H9 (cell line): ENCODE measurements at regions not wholly inside any gene's neighbourhood (a gene's known extent, or its start where the extent isn't known, plus 50 kb on each side); places are given as distances from the start of the nearest gene placed in this dataset.

Experiments used
- DNase-seq: peaks from one replicate; pipeline ENCODE4 v3.0.0-alpha.2; 2017
- H2AFZ ChIP-seq: one replicate; pipeline ENCODE4 v1.6.1; 2013; ENCODE audit warnings: mild to moderate bottlenecking, low read length, control low read depth, moderate library complexity
- H2AK5ac ChIP-seq: 2 replicates; pipeline ENCODE4 v1.6.1; 2013; ENCODE audit warnings: low read length, control low read depth, mixed read lengths; ENCODE audit not compliant: insufficient read length
- H2BK120ac ChIP-seq: one replicate; pipeline ENCODE4 v1.6.1; 2013; ENCODE audit warnings: low read depth, mild to moderate bottlenecking, low read length, control low read depth, inconsistent platforms; ENCODE audit not compliant: poor library complexity, severe bottlenecking
- H2BK12ac ChIP-seq: 2 replicates; pipeline ENCODE4 v1.6.1; 2013; ENCODE audit warnings: low read length, control low read depth, mixed read lengths, low read depth; ENCODE audit not compliant: insufficient read length
- H2BK15ac ChIP-seq: 2 replicates; pipeline ENCODE4 v1.6.1; 2013; ENCODE audit warnings: low read depth, low read length, control low read depth
- H2BK20ac ChIP-seq: one replicate; pipeline ENCODE4 v1.6.1; 2013; ENCODE audit warnings: low read depth, mild to moderate bottlenecking, low read length, control low read depth, inconsistent platforms; ENCODE audit not compliant: poor library complexity, severe bottlenecking
- H2BK5ac ChIP-seq: 2 replicates; pipeline ENCODE4 v1.6.1; 2013; ENCODE audit warnings: low read length, control low read depth, mixed read lengths; ENCODE audit not compliant: insufficient read length
- H3K14ac ChIP-seq: 2 replicates; pipeline ENCODE4 v1.6.1; 2013; ENCODE audit warnings: low read length, control low read depth; ENCODE audit not compliant: insufficient read depth
- H3K18ac ChIP-seq: 2 replicates; pipeline ENCODE4 v1.6.1; 2013; ENCODE audit warnings: low read depth, mild to moderate bottlenecking, mixed read lengths, low read length, control low read depth; ENCODE audit not compliant: insufficient read length
- H3K23ac ChIP-seq: 2 replicates; pipeline ENCODE4 v1.6.1; 2013; ENCODE audit warnings: low read length, control low read depth, mixed read lengths, low read depth; ENCODE audit not compliant: insufficient read length
- H3K23me2 ChIP-seq: 2 replicates; pipeline ENCODE4 v1.6.1; 2013; ENCODE audit warnings: low read depth, mild to moderate bottlenecking, mixed read lengths, low read length, control low read depth; ENCODE audit not compliant: insufficient read length, poor library complexity, severe bottlenecking
- H3K27ac ChIP-seq: 2 replicates; pipeline ENCODE4 v1.5.1; 2013; ENCODE audit warnings: low read length, control low read depth, mixed read lengths, low read depth; ENCODE audit not compliant: insufficient read length
- H3K27me3 ChIP-seq: 2 replicates; pipeline ENCODE4 v1.6.1; 2013; ENCODE audit warnings: low read length, control low read depth, inconsistent platforms; ENCODE audit not compliant: insufficient read depth
- H3K4ac ChIP-seq: 2 replicates; pipeline ENCODE4 v1.6.1; 2013; ENCODE audit warnings: low read depth, mild to moderate bottlenecking, control low read depth, inconsistent platforms, low read length, moderate library complexity
- H3K4me1 ChIP-seq: 2 replicates; pipeline ENCODE4 v1.6.1; 2013; ENCODE audit warnings: low read length, control low read depth, inconsistent platforms; ENCODE audit not compliant: insufficient read depth
- H3K4me2 ChIP-seq: 2 replicates; pipeline ENCODE4 v1.6.1; 2013; ENCODE audit warnings: low read length, control low read depth, mixed read lengths; ENCODE audit not compliant: insufficient read length, insufficient read depth
- H3K56ac ChIP-seq: 2 replicates; pipeline ENCODE4 v1.6.1; 2013; ENCODE audit warnings: low read depth, mild to moderate bottlenecking, mixed read lengths, low read length, control low read depth; ENCODE audit not compliant: insufficient read length
- H3K79me1 ChIP-seq: 2 replicates; pipeline ENCODE4 v1.6.1; 2013; ENCODE audit warnings: low read depth, mild to moderate bottlenecking, moderate library complexity, low read length, control low read depth, inconsistent platforms; ENCODE audit not compliant: insufficient read depth, poor library complexity, severe bottlenecking
- H3K79me2 ChIP-seq: 2 replicates; pipeline ENCODE4 v1.6.1; 2013; ENCODE audit warnings: low read length, control low read depth, inconsistent platforms; ENCODE audit not compliant: insufficient read depth
- H3K9ac ChIP-seq: 2 replicates; pipeline ENCODE4 v1.6.1; 2013; ENCODE audit warnings: low read length, control low read depth, mixed read lengths; ENCODE audit not compliant: insufficient read length; ENCODE audit errors: extremely low read depth
- H3K9me3 ChIP-seq: one replicate; pipeline ENCODE4 v1.6.1; 2013; ENCODE audit warnings: low read depth, low read length, inconsistent platforms; ENCODE audit not compliant: control insufficient read depth
- H3T11ph ChIP-seq: one replicate; pipeline ENCODE4 v1.6.1; 2013; ENCODE audit warnings: mild to moderate bottlenecking, low read length, control low read depth, inconsistent platforms
- H4K20me1 ChIP-seq: one replicate; pipeline ENCODE4 v1.6.1; 2013; ENCODE audit not compliant: control insufficient read depth, insufficient read length, insufficient read depth
- H4K5ac ChIP-seq: 2 replicates; pipeline ENCODE4 v1.6.1; 2013; ENCODE audit warnings: low read depth, mild to moderate bottlenecking, mixed read lengths, low read length, control low read depth; ENCODE audit not compliant: insufficient read length
- H4K8ac ChIP-seq: replicated peaks from 2 replicates; pipeline ENCODE4 v1.6.1; 2013; ENCODE audit warnings: low read length, control low read depth, mixed read lengths, low read depth; ENCODE audit not compliant: insufficient read length
- H4K91ac ChIP-seq: 2 replicates; pipeline ENCODE4 v1.6.1; 2013; ENCODE audit warnings: low read depth, mild to moderate bottlenecking, moderate library complexity, mixed read lengths, low read length, control low read depth; ENCODE audit not compliant: insufficient read length
- H3K27ac Mint-ChIP-seq, 3 experiments: 2 replicates in 2 of 3; 3 replicates in 1 of 3; pipeline ENCODE4 v1.8.0; 2020 to 2021; ENCODE audit warnings: mixed read lengths in 3 of 3, mild to moderate bottlenecking in 1 of 3, moderate library complexity in 1 of 3
- H3K27me3 Mint-ChIP-seq: 2 replicates; pipeline ENCODE4 v1.8.0; 2021; ENCODE audit warnings: low read depth, mild to moderate bottlenecking, moderate library complexity, mixed read lengths
- H3K36me3 Mint-ChIP-seq, 3 experiments: 2 replicates in 2 of 3; 3 replicates in 1 of 3; pipeline ENCODE4 v1.8.0; 2020 to 2021; ENCODE audit warnings: low read depth in 3 of 3, mixed read lengths in 3 of 3; ENCODE audit not compliant: insufficient read depth in 1 of 3
- H3K4me1 Mint-ChIP-seq, 2 experiments: 2 replicates each; pipeline ENCODE4 v1.8.0; 2020; ENCODE audit warnings: mixed read lengths in 2 of 2
- H3K4me3 Mint-ChIP-seq, 2 experiments: 2 replicates in 1 of 2; 3 replicates in 1 of 2; pipeline ENCODE4 v1.8.0; 2020 to 2021; ENCODE audit warnings: mild to moderate bottlenecking in 2 of 2, mixed read lengths in 2 of 2, moderate library complexity in 1 of 2
- H3K9me3 Mint-ChIP-seq, 2 experiments: 2 replicates in 1 of 2; 3 replicates in 1 of 2; pipeline ENCODE4 v1.8.0; 2020; ENCODE audit warnings: mild to moderate bottlenecking in 2 of 2, mixed read lengths in 2 of 2, moderate library complexity in 1 of 2
- WGBS: extraction: QIAGEN DNeasy Blood & Tissue Kit; methylation state at CpG from one replicate; pipeline ENCODE4 v1.1.7; 2013; ENCODE audit warnings: missing lambda C conversion rate, low lambda C conversion rate, mixed read lengths; ENCODE audit not compliant: insufficient read length; ENCODE audit errors: extremely low coverage; 5-methylcytosine and 5-hydroxymethylcytosine counted together
- TF ChIP-seq, protein P1 (sequence below): fragments of 200-600 bp; sonication (generic); conservative IDR thresholded peaks from 3 replicates; pipeline ENCODE4 v1.8.0; 2021; ENCODE audit warnings: antibody characterized with exemption, mild to moderate bottlenecking

DNA sequence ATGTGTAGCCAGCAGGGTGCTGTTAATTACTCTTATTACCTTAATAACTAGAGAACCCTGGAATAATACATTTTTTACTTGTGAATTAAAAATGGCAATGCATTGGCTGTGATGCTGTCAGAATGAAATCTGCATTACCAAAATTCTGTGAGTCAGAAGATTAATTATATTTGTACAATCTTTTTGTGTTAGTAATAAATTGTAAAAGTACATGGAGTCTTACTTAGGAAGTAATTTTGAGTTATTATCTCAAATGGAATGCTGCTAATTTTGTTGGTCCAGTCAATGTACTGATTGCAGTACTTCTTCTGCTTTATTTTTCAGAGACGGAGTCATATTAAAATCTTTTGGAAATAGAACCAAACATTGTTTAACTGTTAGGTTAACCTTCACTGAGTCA lies 152.0 kb upstream of the SLC10A2 start:
- no peak overlapping the region for H3K23ac ChIP-seq
- no peaks in the 10 kb centered on the region for H3K9me3 ChIP-seq
- no peak overlapping the region for H4K5ac ChIP-seq
- H3K79me2 ChIP-seq: no peaks in the 10 kb centered on the region
- Mint-ChIP-seq H3K4me1 (0 out of 4 replicates have a peak, but pooled peaks cover 0 to 4% of the 10 kb centered on the region in 2 experiments), H3K4me3 (no peak overlapping the region), H3K9me3 (no peaks in the 10 kb centered on the region), H3K27me3 (no peaks in the 10 kb centered on the region; the same call in 1 of the 2 replicates), H3K36me3 (no peaks in the 10 kb centered on the region), H3K27ac (no peak overlapping the region)
- H4K8ac ChIP-seq: no peak overlapping the region
- no peak overlapping the region for H3K18ac ChIP-seq
- H2BK5ac ChIP-seq: no peak overlapping the region
- TF ChIP-seq, protein P1, sequence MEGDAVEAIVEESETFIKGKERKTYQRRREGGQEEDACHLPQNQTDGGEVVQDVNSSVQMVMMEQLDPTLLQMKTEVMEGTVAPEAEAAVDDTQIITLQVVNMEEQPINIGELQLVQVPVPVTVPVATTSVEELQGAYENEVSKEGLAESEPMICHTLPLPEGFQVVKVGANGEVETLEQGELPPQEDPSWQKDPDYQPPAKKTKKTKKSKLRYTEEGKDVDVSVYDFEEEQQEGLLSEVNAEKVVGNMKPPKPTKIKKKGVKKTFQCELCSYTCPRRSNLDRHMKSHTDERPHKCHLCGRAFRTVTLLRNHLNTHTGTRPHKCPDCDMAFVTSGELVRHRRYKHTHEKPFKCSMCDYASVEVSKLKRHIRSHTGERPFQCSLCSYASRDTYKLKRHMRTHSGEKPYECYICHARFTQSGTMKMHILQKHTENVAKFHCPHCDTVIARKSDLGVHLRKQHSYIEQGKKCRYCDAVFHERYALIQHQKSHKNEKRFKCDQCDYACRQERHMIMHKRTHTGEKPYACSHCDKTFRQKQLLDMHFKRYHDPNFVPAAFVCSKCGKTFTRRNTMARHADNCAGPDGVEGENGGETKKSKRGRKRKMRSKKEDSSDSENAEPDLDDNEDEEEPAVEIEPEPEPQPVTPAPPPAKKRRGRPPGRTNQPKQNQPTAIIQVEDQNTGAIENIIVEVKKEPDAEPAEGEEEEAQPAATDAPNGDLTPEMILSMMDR: no peak
- no peak overlapping the region for H2BK20ac ChIP-seq
- no peak overlapping the region for H4K91ac ChIP-seq
- H3K79me1 ChIP-seq: no peaks in the 10 kb centered on the region
- no peaks in the 10 kb centered on the region for H3K23me2 ChIP-seq
- no peak overlapping the region for H3T11ph ChIP-seq
- H3K56ac ChIP-seq: no peak overlapping the region
- no CpG with 5 or more reads among the region's 1 CpG for WGBS
- no peaks in the 10 kb centered on the region for H4K20me1 ChIP-seq
- H3K4me1 ChIP-seq: no peaks in the 10 kb centered on the region
- H2AFZ ChIP-seq: no peak overlapping the region
- H3K27me3 ChIP-seq: no peaks in the 10 kb centered on the region
- no peak overlapping the region for H3K4me2 ChIP-seq
- no peak overlapping the region for H3K27ac ChIP-seq
- no peak overlapping the region for H3K4ac ChIP-seq
- no peak overlapping the region for H2BK15ac ChIP-seq
- no peak overlapping the region for H3K14ac ChIP-seq
- H2BK12ac ChIP-seq: no peak overlapping the region
- H2AK5ac ChIP-seq: no peak overlapping the region
- H3K9ac ChIP-seq: no peak overlapping the region
- no peak overlapping the region for H2BK120ac ChIP-seq
- no peak for DNase-seq
